ENCODE measurements at regions not wholly inside any gene's neighbourhood (a gene's known extent, or its start where the extent isn't known, plus 50 kb on each side); places are given as distances from the start of the nearest gene placed in this dataset.

DNA sequence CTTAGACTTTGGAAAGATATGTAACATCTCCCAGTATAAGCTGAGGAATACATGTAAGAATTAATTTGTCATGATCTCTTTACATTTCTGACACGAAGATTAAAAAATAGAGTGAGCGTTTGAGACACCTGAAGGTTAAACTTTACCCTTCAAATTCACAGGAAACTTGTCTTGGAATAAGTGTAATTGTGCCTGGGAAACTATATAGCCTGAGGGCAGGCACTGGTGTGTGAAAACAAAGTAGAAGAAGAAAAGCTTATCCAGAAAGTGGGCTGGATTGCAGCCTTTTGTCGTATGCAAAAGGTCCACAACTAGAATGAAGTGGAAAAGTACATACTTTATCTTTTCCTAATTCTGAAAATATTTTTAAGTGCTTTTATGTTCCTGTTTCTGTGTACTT, 275.7 kb upstream of the TCF21 start:
- TF ChIP-seq CTCF (conservative IDR thresholded peaks at IDR 0.05), result no peak
- Mint-ChIP-seq H3K4me1 (ENCODE audit: unreplicated experiment) (peaks cover 5% of the 10 kb centered on the region), H3K36me3 (no peaks in the 10 kb centered on the region), H3K27me3 (peaks cover 8% of the 10 kb centered on the region), H3K4me3 (no peak overlapping the region), H3K27ac (no peak overlapping the region), H3K9me3 (peaks cover 5% of the 10 kb centered on the region)
- DNase-seq (ENCODE audit: extremely low spot score, unreplicated experiment), result no peak

GRCh38 chr6:133621751-133622150, 267.2 kb upstream of the TCF21 start:
- H3K36me3 Mint-ChIP-seq, result no peaks in the 10 kb centered on the region
- H3K4me1 Mint-ChIP-seq (ENCODE audit: unreplicated experiment), result no peaks in the 10 kb centered on the region
- TF ChIP-seq CTCF (conservative IDR thresholded peaks at IDR 0.05), result no peak
- DNase-seq (ENCODE audit: extremely low spot score, unreplicated experiment), result no peak
- no peak overlapping the region for H3K27ac Mint-ChIP-seq
- peaks cover 7% of the 10 kb centered on the region for H3K9me3 Mint-ChIP-seq
- H3K4me3 Mint-ChIP-seq, result no peak overlapping the region
- no peaks in the 10 kb centered on the region for H3K27me3 Mint-ChIP-seq

DNA sequence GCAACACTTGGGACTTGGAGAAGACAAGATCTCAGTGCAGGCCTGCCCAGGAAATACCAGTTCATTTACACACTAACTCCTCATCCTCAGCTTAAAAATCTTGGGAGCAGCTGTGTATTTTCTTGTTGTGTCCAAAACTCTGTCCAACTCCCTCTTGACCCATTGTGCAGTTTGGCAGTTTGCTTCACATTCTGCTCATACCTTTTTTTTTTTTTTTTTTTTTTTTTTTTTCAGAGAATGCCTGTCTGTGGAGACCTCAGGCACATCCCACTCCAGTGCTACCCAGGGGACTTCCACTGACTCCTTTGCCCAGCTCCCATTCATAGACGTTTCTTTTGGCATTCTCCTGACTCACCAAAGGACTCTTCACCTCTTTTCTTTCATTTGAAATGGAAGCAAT, 265.8 kb upstream of the TCF21 start:
- Mint-ChIP-seq H3K4me3 (no peak overlapping the region), H3K9me3 (peaks cover 7% of the 10 kb centered on the region), H3K4me1 (ENCODE audit: unreplicated experiment) (no peaks in the 10 kb centered on the region), H3K27me3 (no peaks in the 10 kb centered on the region), H3K36me3 (no peaks in the 10 kb centered on the region), H3K27ac (no peak overlapping the region)
- TF ChIP-seq CTCF (conservative IDR thresholded peaks at IDR 0.05), result no peak
- no peak for DNase-seq (ENCODE audit: extremely low spot score, unreplicated experiment)

DNA sequence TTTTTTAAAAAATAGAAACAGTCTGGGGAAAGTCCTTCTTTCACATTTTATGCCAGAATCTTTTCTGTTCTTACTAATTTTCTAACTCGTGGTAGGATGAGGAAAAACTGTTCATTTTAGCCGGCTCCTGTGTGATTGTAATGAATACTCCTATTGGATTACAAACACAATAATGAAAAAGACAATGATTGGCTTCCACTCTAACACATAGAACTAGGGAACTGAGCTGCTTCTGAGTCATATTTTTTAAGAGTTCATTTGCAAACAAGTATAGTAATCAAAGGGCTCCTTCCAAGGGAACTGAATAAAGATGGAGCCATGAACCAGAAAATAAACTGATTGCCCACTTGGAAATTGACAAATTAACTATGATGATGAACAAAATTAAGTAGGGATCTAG, 265.3 kb upstream of the TCF21 start:
- TF ChIP-seq CTCF (conservative IDR thresholded peaks at IDR 0.05), result no peak
- H3K4me3 Mint-ChIP-seq, result no peak overlapping the region
- peaks cover 3% of the 10 kb centered on the region for H3K9me3 Mint-ChIP-seq
- H3K4me1 Mint-ChIP-seq (ENCODE audit: unreplicated experiment), result no peaks in the 10 kb centered on the region
- no peak for DNase-seq (ENCODE audit: extremely low spot score, unreplicated experiment)
- no peak overlapping the region for H3K27ac Mint-ChIP-seq
- no peaks in the 10 kb centered on the region for H3K36me3 Mint-ChIP-seq
- H3K27me3 Mint-ChIP-seq, result no peaks in the 10 kb centered on the region

DNA sequence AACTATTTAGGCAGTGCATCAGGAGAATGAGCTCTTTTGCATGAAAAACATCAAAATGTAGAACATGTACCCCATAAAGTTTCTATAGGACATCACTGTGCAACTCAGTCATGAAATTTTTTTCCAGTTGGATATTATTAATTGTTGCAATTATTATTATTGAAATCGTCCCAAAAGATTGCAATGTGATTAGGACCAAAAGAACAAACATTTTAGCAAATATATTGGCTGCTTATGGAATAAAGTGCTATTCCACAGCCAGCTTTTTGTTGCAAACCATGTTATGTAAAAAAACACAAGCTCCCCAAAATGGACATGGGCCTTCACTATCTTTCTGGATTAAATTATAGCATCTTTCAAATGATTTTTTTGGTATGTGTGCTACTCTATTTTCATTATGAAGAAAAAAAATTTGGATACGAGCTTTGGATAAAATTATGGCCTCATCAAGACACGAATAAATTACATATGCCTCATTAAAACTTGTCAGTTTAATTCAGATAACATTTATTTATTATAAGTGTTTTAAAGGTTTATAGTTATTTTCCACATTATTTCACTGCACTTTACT, 262.7 kb upstream of the TCF21 start:
- Mint-ChIP-seq H3K4me1 (ENCODE audit: unreplicated experiment) (no peaks in the 10 kb centered on the region), H3K27ac (no peak overlapping the region), H3K4me3 (no peak overlapping the region), H3K27me3 (no peaks in the 10 kb centered on the region), H3K9me3 (no peaks in the 10 kb centered on the region), H3K36me3 (no peaks in the 10 kb centered on the region)
- TF ChIP-seq CTCF (conservative IDR thresholded peaks at IDR 0.05), result no peak
- no peak for DNase-seq (ENCODE audit: extremely low spot score, unreplicated experiment)

- Mint-ChIP-seq H3K27me3 (no peaks in the 10 kb centered on the region), H3K27ac (no peak overlapping the region), H3K4me3 (no peak overlapping the region), H3K9me3 (no peaks in the 10 kb centered on the region), H3K36me3 (no peaks in the 10 kb centered on the region), H3K4me1 (ENCODE audit: unreplicated experiment) (no peaks in the 10 kb centered on the region)
- no peak for TF ChIP-seq CTCF (conservative IDR thresholded peaks at IDR 0.05)
- DNase-seq (ENCODE audit: extremely low spot score, unreplicated experiment), result no peak
Measured at GRCh38 chr6:133629970-133630369, 258.9 kb upstream of the TCF21 start.
